GM19372 (cell line): ENCODE measurements at regions not wholly inside any gene's neighbourhood (a gene's known extent, or its start where the extent isn't known, plus 50 kb on each side); places are given as distances from the start of the nearest gene placed in this dataset.
"Not testable (repeated sequence)": the region's sequence is repeated elsewhere in the genome, so short reads cannot be mapped to it uniquely, and the experiment has no call there.

Source experiments
- ATAC-seq: cut with Tn5 transposase; IDR thresholded peaks from one replicate; pipeline ENCODE4 v1.9.1; 2021; ENCODE audit warnings: mild to moderate bottlenecking, low read depth, moderate library complexity; ENCODE audit not compliant: unreplicated experiment

GRCh38 chr12:45490232-45490881 lies 239.1 kb upstream of the ARID2 start:
- no peak for ATAC-seq

DNA sequence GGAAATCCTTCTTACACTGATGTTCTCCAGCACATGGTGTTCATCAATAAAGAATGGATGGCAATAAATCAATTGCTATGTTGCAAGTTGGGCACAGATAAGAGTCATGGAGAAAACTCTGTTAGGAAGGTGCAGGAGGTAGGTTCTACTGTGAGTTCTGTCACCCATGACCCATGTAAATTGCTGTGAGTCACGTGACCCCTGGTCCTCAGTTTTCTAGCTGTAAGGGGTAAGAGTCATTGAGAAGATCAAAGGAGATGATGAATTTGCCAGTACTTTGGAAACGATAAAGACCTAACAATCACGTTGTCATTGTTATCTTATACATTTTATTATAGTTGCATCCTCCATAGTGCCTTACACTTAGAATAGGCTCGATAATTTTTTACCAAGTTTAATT lies 235.2 kb upstream of the ARID2 start:
- no peak for ATAC-seq

DNA sequence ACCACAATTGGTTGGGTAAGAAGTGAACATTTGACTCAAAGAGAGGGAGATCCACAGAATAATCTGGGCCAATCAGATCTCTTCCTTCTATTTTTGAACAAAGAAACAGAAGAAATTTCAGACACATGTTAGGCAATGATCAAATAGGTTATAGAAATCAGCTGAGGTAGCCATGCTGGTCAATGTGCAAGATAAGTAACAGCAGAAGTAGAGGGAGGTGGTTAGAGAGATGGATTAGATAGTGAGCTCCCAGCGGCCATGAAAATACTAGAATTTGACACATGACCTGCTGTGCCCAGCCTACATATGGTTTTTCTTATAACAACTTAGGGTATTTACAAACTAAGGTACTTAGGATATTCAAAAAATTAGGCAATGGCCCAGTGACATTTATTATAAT lies 230.9 kb upstream of the ARID2 start:
- ATAC-seq: no peak

GRCh38 chr12:45502481-45503128 lies 226.9 kb upstream of the ARID2 start:
- ATAC-seq: no peak

GRCh38 chr12:45503899-45504298 lies 225.6 kb upstream of the ARID2 start:
- no peak for ATAC-seq

- no peak for ATAC-seq
Observed at GRCh38 chr12:45504316-45505010, 225.0 kb upstream of the ARID2 start.

- no peak for ATAC-seq
Observed at GRCh38 chr12:45509187-45509586, 220.3 kb upstream of the ARID2 start.

- ATAC-seq: no peak
Observed at GRCh38 chr12:45509621-45510020, 219.9 kb upstream of the ARID2 start.

- ATAC-seq: no peak
Observed at GRCh38 chr12:45517381-45517780, 212.1 kb upstream of the ARID2 start.

- ATAC-seq: no peak
Observed at GRCh38 chr12:45518291-45519235, 210.9 kb upstream of the ARID2 start.

DNA sequence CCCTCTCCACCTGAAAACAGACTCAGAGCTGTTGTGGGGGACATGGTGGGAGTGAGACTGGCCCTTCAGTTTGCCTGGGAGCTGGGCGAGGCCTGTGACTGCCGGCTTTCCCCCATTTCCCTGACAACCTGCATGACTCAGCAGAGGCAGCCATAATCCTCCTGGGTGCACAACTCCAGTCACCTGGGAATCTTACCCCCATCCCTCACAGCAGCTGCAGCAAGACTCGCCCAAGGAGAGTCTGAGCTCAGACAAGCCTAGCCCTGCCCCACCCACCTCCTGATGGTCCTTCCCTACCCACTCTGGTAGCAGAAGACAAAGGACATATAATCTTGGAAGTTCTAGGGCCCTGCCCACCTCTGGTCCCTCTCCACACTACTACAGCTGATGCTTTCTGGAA lies 207.3 kb upstream of the ARID2 start:
- ATAC-seq: no peak

DNA sequence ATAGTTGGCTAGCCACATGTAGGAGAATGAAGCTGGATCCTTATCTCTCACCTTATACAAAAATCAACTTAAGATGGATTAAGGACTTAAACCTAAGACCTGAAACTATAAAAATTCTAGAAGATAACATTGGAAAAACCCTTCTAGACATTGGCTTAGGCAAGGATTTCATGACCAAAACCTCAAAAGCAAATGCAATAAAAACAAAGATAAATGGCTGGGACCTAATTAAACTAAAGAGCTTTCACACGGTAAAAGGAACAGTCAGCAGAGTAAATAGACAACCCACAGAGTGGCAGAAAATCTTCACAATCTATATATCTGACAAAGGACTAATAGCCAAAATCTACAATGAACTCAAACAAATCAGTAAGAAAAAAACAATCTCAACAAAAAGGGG lies 202.7 kb upstream of the ARID2 start:
- not testable (repeated sequence) for ATAC-seq

DNA sequence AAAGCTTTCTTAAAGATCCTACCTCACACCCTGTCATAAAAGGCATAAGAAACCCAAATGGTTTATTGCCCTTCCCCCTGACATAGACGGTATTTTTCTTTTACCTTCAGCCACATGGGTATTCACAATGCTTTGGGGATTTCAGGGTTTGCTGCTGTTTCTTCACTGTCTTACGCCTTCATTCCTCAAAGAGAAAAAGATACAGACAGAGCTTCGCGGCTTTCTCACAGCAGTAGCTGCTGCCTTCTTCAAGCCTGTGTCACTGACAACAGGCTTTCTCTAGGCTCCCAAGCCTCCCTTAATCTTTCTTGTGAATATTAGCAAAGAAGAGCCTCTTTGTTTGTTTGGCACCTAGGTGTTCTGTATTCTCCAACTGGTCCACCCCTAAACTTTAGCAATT lies 197.4 kb upstream of the ARID2 start:
- no peak for ATAC-seq

DNA sequence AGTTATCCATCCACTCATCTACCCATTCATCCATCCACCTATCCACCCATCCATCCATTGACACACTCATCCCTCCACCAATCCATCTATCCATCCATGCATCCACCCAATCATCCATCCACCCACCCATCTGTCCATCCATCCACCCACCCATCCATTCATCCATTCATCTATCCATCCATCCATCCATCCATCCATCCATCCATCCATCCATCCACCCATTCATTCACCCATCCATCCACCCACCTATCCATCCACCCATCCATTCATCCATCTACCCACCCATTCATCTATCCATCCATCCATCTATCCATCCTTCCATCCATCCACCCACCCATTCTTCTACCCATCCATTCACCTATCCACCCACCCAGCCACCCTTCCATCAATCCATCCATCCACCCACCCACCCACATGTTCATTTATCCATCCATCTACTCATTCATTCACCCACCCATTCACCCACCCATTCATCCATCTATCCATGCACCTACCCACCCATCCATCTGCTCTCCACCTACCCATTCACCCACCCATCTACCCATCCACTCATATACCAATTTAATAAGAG lies 193.8 kb upstream of the ARID2 start:
- ATAC-seq: no peak

- no peak for ATAC-seq
Observed at GRCh38 chr12:45536284-45536683, 193.2 kb upstream of the ARID2 start.

GRCh38 chr12:45540661-45541341 lies 188.7 kb upstream of the ARID2 start:
- no peak for ATAC-seq

- ATAC-seq: peak; percentile 81
Observed at GRCh38 chr12:45543887-45544286, 185.6 kb upstream of the ARID2 start.

- no peak for ATAC-seq
Observed at GRCh38 chr12:45546545-45546944, 183.0 kb upstream of the ARID2 start.

DNA sequence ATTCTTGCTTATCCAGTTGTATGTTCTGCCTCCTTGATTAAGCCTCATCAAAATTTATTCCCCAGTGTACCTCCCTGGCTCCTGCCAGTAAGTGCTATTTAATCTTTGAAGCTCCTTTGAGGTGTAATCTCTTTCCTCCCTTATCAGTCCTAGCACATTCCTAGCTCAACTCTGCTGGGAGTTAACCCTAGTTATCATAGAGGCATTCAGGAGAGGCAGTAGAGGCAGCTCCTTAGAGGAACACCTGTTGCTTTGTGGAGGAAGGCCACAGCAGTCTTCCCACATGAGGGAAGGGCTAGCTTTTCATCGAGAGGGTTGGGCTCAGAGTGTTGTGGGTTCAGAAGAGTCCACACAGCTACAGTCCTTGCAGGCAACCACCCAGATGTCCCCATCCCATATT lies 182.4 kb upstream of the ARID2 start:
- ATAC-seq: no peak

DNA sequence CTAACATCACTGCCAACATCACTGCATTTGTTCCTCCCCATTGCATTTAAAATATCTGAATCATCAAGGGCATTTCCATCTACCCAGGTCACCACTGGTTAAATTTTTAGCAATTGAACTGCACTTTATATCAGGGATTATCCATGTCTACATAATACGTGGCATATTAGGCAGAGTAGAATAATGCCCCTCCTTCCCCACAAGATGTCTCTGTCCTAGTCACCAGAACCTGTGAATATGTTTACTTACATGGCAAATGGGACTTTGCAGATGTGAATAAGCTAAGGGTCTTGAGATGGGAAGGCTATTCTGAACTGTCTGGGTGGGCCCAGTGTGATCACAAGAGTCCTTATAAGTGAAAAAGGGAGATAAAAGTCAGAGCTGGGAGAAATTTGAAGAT lies 181.7 kb upstream of the ARID2 start:
- no peak for ATAC-seq
